Liver (tissue), 7 donors: ENCODE measurements at regions not wholly inside any gene's neighbourhood (a gene's known extent, or its start where the extent isn't known, plus 50 kb on each side); places are given as distances from the start of the nearest gene placed in this dataset.
"Not testable (repeated sequence)": the region's sequence is repeated elsewhere in the genome, so short reads cannot be mapped to it uniquely, and the experiment has no call there.

ENCODE experiments used
- DNase-seq: peaks from one replicate; pipeline ENCODE4 v3.0.0-alpha.2; 2017; ENCODE audit warnings: low spot score
- H3K27ac ChIP-seq, 2 donors: one replicate each; pipeline ENCODE4 v1.7.0; 2013; ENCODE audit warnings: inconsistent platforms in 2 of 2, low read length in 2 of 2, control low read depth in 1 of 2, low read depth in 1 of 2, mild to moderate bottlenecking in 1 of 2
- H3K27me3 ChIP-seq, 4 donors: one replicate each; pipeline versions ENCODE4 v1.6.1 to v1.7.0; 2013; ENCODE audit warnings: low read length in 3 of 4, inconsistent platforms in 1 of 4, mild to moderate bottlenecking in 1 of 4, moderate library complexity in 1 of 4; ENCODE audit not compliant: control insufficient read depth in 4 of 4, insufficient read depth in 4 of 4
- H3K36me3 ChIP-seq, 4 donors: one replicate each; pipeline versions ENCODE4 v1.6.1 to v1.7.0; 2013; ENCODE audit warnings: low read length in 3 of 4, mild to moderate bottlenecking in 3 of 4, low read depth in 1 of 4, moderate library complexity in 1 of 4; ENCODE audit not compliant: control insufficient read depth in 4 of 4, insufficient read depth in 3 of 4
- H3K4me1 ChIP-seq, 4 donors: one replicate each; pipeline versions ENCODE4 v1.6.1 to v1.7.0; 2013; ENCODE audit warnings: low read length in 3 of 4, mild to moderate bottlenecking in 3 of 4, moderate library complexity in 1 of 4; ENCODE audit not compliant: control insufficient read depth in 4 of 4, insufficient read depth in 4 of 4
- H3K4me3 ChIP-seq, 3 donors: one replicate each; pipeline versions ENCODE4 v1.6.1 to v1.7.0; 2013; ENCODE audit warnings: low read length in 3 of 3, control low read depth in 1 of 3, low read depth in 1 of 3, mild to moderate bottlenecking in 1 of 3
- H3K9ac ChIP-seq, 2 donors: one replicate each; pipeline ENCODE4 v1.7.0; 2013; ENCODE audit warnings: low read length in 2 of 2, mild to moderate bottlenecking in 2 of 2, moderate library complexity in 2 of 2, control low read depth in 1 of 2, low read depth in 1 of 2
- H3K9me3 ChIP-seq, 4 donors: one replicate each; pipeline versions ENCODE4 v1.6.1 to v1.7.0; 2013; ENCODE audit warnings: low read length in 3 of 4; ENCODE audit not compliant: control insufficient read depth in 4 of 4
- EGR1 ChIP-seq, 2 donors: IDR thresholded peaks; 2 replicates each; pipeline ENCODE4 v1.6.1; 2016 to 2018; ENCODE audit warnings: antibody characterized with exemption in 2 of 2, low read depth in 2 of 2
- FOXA2 ChIP-seq: IDR thresholded peaks from 2 replicates; pipeline ENCODE4 v1.6.1; 2016; ENCODE audit warnings: antibody characterized with exemption
- GABPA ChIP-seq, 2 donors: IDR thresholded peaks in 1 of 2; conservative IDR thresholded peaks in 1 of 2; 2 replicates each; pipeline ENCODE4 v1.6.1; 2016; ENCODE audit warnings: antibody characterized with exemption in 2 of 2, mild to moderate bottlenecking in 1 of 2, moderate library complexity in 1 of 2
- HNF4A ChIP-seq, 2 donors: conservative IDR thresholded peaks; 2 replicates each; pipeline ENCODE4 v1.6.1; 2016; ENCODE audit warnings: antibody characterized with exemption in 2 of 2, mild to moderate bottlenecking in 2 of 2
- HNF4G ChIP-seq: IDR thresholded peaks from 2 replicates; pipeline ENCODE4 v1.6.1; 2016; ENCODE audit warnings: antibody characterized with exemption
- RXRA ChIP-seq, 2 donors: IDR thresholded peaks; 2 replicates each; pipeline ENCODE4 v1.6.1; 2017 to 2018; ENCODE audit warnings: antibody characterized with exemption in 2 of 2, mild to moderate bottlenecking in 1 of 2
- TAF1 ChIP-seq: conservative IDR thresholded peaks from 2 replicates; pipeline ENCODE4 v1.6.1; 2016; ENCODE audit warnings: antibody characterized with exemption, mild to moderate bottlenecking
- YY1 ChIP-seq: IDR thresholded peaks from 2 replicates; pipeline ENCODE4 v1.6.1; 2016; ENCODE audit warnings: antibody characterized with exemption, mild to moderate bottlenecking
- ZBTB33 ChIP-seq: IDR thresholded peaks from 2 replicates; pipeline ENCODE4 v1.6.1; 2016; ENCODE audit warnings: antibody characterized with exemption
- WGBS: extraction: QIAGEN DNeasy Blood & Tissue Kit; methylation state at CpG from one replicate; pipeline ENCODE4 v1.1.7; 2013; 5-methylcytosine and 5-hydroxymethylcytosine counted together
- TF ChIP-seq, protein P1 (sequence below): IDR thresholded peaks from 2 replicates; pipeline ENCODE4 v1.6.1; 2016; ENCODE audit warnings: antibody characterized with exemption
- TF ChIP-seq, protein P2 (sequence below): IDR thresholded peaks from 2 replicates; pipeline ENCODE4 v1.6.1; 2016; ENCODE audit warnings: antibody characterized with exemption, mild to moderate bottlenecking
- TF ChIP-seq, protein P3 (sequence below): IDR thresholded peaks from 2 replicates; pipeline ENCODE4 v1.6.1; 2016; ENCODE audit warnings: antibody characterized with exemption
- donor health status: healthy.
- donor health status: healthy.
- donor health status: healthy.
- donor health status: healthy.

GRCh38 chr3:176119826-176120225 is 1077.5 kb downstream of the TBL1XR1 start:
- no peak overlapping the region for H3K27ac ChIP-seq
- TF ChIP-seq YY1 = no peak
- TF ChIP-seq, protein P1, sequence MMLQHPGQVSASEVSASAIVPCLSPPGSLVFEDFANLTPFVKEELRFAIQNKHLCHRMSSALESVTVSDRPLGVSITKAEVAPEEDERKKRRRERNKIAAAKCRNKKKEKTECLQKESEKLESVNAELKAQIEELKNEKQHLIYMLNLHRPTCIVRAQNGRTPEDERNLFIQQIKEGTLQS = no peak
- no peak overlapping the region for H3K4me3 ChIP-seq
- WGBS = 79% methylated on average over 6 of the region's 6 CpGs
- no peak for DNase-seq
- H3K27me3 ChIP-seq = no peaks in the 10 kb centered on the region
- H3K36me3 ChIP-seq = no peaks in the 10 kb centered on the region
- H3K9ac ChIP-seq = no peak overlapping the region
- no peaks in the 10 kb centered on the region for H3K4me1 ChIP-seq
- peaks cover 0 to 5% (median 0%) of the 10 kb centered on the region in 4 donors for H3K9me3 ChIP-seq

DNA sequence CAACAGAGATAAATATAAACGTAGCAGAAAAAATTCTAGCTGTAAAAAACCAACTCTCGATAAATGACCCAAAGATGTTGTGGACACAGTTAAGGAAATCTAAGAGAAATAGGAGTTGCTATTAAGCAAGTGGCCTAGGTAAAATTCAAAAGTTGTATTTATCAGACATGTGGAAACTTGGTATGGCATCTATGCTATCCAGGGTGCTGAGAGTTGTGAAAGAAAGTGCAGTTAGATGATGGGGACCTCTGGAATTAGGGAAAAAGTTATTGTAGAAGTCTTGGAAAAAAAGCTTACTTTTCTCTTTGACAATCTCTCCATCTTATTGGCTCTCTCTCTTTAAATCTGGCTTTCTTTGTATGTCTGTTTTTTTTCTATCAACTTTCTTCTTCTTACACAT is 1090.9 kb downstream of the TBL1XR1 start:
- WGBS = 78% methylated on average over 2 of the region's 2 CpGs
- no peak overlapping the region for H3K4me3 ChIP-seq
- H3K9me3 ChIP-seq = no peaks in the 10 kb centered on the region
- no peak overlapping the region for H3K9ac ChIP-seq
- H3K27ac ChIP-seq = no peak overlapping the region
- H3K36me3 ChIP-seq = no peaks in the 10 kb centered on the region
- H3K4me1 ChIP-seq = no peaks in the 10 kb centered on the region
- TF ChIP-seq, protein P2, sequence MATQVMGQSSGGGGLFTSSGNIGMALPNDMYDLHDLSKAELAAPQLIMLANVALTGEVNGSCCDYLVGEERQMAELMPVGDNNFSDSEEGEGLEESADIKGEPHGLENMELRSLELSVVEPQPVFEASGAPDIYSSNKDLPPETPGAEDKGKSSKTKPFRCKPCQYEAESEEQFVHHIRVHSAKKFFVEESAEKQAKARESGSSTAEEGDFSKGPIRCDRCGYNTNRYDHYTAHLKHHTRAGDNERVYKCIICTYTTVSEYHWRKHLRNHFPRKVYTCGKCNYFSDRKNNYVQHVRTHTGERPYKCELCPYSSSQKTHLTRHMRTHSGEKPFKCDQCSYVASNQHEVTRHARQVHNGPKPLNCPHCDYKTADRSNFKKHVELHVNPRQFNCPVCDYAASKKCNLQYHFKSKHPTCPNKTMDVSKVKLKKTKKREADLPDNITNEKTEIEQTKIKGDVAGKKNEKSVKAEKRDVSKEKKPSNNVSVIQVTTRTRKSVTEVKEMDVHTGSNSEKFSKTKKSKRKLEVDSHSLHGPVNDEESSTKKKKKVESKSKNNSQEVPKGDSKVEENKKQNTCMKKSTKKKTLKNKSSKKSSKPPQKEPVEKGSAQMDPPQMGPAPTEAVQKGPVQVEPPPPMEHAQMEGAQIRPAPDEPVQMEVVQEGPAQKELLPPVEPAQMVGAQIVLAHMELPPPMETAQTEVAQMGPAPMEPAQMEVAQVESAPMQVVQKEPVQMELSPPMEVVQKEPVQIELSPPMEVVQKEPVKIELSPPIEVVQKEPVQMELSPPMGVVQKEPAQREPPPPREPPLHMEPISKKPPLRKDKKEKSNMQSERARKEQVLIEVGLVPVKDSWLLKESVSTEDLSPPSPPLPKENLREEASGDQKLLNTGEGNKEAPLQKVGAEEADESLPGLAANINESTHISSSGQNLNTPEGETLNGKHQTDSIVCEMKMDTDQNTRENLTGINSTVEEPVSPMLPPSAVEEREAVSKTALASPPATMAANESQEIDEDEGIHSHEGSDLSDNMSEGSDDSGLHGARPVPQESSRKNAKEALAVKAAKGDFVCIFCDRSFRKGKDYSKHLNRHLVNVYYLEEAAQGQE = peak; percentile 33
- TF ChIP-seq ZBTB33 = no peak
- no peaks in the 10 kb centered on the region for H3K27me3 ChIP-seq
- no peak for DNase-seq

- no peak for DNase-seq
- no peak overlapping the region for H3K9ac ChIP-seq
- no peak overlapping the region for H3K27ac ChIP-seq
- H3K36me3 ChIP-seq = no peaks in the 10 kb centered on the region
- no peaks in the 10 kb centered on the region for H3K4me1 ChIP-seq
- H3K27me3 ChIP-seq = no peaks in the 10 kb centered on the region
- TF ChIP-seq HNF4A (conservative IDR thresholded peaks at IDR 0.05) (no peak), FOXA2 (no peak), RXRA (IDR thresholded peaks at IDR 0.05) (no peak), TAF1 (no peak), EGR1 (IDR thresholded peaks at IDR 0.05; ENCODE audit: low read depth in 2 of 2) (no peak), YY1 (no peak), GABPA (IDR thresholded peaks at IDR 0.05 in 1 of 2, conservative IDR thresholded peaks at IDR 0.05 in 1 of 2) (no peak), ZBTB33 (no peak), HNF4G (no peak)
- TF ChIP-seq, protein P3, sequence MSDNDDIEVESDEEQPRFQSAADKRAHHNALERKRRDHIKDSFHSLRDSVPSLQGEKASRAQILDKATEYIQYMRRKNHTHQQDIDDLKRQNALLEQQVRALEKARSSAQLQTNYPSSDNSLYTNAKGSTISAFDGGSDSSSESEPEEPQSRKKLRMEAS = no peak
- peaks cover 0 to 6% (median 0%) of the 10 kb centered on the region in 4 donors for H3K9me3 ChIP-seq
- H3K4me3 ChIP-seq = no peak overlapping the region
Measured at GRCh38 chr3:176097027-176097426, 1100.3 kb downstream of the TBL1XR1 start.

DNA sequence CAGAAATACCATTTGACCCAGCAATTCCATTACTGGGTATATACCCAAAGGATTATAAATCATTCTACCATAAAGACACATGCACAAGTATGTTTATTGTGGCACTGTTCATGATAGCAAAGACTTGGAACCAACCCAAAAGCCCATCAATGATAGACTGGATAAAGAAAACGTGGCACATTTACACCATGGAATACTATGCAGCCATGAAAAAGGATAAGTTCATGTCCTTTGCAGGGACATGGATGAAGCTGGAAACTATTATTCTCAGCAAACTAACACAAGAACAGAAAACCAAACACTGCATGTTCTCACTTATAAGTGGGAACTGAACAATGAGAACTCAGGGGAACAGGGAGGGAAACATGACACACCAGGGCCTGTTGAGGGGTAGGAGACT is 1103.4 kb downstream of the TBL1XR1 start:
- not testable (repeated sequence) for H3K9ac ChIP-seq, H3K9me3 ChIP-seq, H3K27ac ChIP-seq, H3K36me3 ChIP-seq, H3K27me3 ChIP-seq, H3K4me3 ChIP-seq, H3K4me1 ChIP-seq, DNase-seq
- WGBS = 56% methylated on average over 1 of the region's 1 CpG
